ENCODE measurements at regions not wholly inside any gene's neighbourhood (a gene's known extent, or its start where the extent isn't known, plus 50 kb on each side); places are given as distances from the start of the nearest gene placed in this dataset.

DNA sequence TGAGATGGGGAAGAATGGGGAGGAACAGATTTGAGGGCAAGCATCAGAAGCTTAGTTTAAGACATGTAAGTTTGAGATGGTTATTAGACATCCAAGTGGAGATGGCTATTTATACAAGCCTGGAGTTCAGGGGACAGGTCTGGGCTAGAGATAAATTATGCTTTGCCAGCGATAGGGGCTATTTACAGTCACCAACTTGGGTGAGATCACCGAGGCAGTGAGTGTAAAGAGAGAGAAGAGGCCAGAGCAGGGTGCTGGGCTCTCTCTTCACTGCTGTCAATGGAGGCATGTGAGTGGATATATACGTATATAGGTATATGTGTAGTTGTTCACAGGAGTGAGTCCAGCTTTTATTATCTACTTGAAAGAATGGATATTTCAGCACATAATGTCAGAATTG, 81.0 kb downstream of the QPCT start:
- no peak for DNase-seq

DNA sequence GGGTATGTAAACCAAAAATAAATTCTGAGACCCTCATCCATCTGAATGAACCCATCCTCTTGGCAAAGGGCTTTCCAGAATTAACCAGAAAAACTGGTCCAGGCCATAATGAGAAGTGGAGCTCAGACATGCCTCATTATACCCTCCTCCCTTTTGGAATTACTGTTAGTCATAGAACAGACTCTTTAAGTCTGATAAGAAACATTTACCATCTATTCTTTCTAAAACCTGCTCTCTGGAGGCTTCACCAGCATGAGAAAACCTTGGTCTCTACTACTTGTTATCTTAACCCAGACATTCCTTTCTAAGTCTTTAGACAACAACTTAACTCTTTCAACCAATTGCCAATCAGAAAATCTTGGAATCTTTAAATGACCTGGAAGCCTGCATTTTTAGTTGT, 82.8 kb downstream of the QPCT start:
- DNase-seq = no peak

DNA sequence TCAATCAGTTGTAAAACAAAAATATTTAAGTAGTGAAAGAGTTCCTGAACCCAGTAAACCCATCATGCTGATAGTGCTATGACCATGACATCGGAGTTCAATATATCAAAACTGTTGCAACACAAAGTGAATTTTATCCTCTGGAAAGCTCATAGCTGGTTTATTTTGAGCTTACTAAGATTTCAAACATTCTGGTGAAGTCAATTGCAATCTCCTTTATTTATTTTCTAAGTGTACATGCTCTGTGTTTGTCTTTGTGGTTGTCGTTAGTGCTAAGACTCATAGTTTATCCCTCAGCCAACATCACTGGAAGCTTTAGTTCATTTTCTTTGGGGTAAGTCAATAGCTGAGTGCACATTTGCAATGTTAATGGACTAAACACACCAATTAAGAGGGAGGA, 91.9 kb downstream of the QPCT start:
- DNase-seq = no peak

DNA sequence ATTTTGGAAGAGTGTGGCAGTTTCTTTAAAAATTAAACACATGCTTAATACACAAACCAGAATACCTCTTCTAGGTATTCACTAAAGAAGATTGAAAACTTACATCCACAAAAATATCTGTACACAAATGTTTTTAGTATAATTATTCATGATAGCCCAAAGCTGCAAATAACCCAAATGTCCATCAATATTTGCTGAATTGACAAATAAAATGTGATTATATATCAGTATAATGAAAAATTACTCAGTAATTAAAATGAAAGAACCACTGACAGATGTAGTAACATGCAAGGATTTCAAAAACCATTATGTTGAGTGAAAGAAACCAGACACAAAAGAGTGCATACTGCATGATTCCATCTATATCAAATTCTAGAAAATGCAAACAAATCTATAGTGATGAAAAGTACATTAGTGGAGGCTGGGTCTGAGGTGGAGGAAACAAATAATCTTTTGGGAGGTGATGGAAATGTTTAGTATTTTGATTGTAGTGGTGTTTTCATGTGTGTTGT, 94.8 kb downstream of the QPCT start:
- DNase-seq = no peak

DNA sequence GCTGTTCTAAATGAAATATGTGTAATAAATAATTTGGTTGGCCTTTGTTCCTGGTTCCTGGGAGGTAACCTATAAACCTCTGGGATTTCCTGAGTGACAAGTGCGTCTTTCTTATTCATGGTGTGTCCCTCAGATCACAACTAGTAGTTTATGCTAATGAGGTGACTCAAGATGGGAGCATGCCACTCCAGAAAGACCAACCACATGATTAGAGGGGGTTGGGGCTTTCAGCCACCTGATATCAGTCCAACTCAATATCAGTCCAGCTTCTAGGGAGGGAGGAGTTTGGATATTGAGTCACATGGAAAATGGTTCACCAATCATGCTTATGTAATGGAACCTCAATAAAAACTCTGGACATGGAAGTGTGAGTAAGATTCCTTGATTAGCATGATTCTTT, 96.6 kb downstream of the QPCT start:
- DNase-seq = no peak

DNA sequence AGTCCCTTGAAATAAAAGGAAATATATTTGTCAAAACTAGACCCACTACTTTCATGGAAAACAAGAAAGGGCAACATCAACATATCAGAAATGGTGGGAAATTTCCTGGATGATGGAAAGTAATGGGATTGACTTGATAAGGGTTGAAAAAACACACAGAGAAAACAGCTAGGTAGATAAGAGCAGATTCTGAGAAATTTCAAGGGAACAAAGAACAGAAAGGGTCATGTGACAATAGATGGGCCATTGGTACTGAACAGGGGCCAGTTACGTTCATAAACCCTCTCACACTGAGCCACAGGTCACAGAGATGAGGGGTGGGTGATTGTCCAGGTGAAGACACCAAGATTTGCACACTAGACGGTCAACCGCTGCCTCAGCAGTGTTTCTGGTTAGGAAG, 98.7 kb downstream of the QPCT start:
- no peak for DNase-seq

DNA sequence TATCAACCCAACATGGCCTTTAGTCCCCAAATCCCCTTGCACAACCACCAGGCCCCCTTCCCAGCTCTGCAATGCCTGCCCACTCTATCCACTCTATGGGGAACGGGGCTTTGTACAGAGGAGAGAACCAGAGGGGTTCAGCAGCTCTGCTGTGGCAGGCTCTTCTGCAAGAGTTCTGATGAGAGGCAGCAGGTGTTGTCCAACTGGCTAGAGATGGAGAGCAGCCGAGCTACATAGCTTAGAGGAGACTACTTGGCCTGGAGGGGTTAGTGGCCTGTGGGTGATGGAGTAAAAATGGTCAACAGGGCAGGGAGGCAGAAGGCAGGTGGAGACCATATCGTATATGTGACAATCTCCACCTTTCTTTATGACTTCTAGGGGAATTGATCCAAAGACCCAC, 103.0 kb downstream of the QPCT start:
- DNase-seq = no peak

DNA sequence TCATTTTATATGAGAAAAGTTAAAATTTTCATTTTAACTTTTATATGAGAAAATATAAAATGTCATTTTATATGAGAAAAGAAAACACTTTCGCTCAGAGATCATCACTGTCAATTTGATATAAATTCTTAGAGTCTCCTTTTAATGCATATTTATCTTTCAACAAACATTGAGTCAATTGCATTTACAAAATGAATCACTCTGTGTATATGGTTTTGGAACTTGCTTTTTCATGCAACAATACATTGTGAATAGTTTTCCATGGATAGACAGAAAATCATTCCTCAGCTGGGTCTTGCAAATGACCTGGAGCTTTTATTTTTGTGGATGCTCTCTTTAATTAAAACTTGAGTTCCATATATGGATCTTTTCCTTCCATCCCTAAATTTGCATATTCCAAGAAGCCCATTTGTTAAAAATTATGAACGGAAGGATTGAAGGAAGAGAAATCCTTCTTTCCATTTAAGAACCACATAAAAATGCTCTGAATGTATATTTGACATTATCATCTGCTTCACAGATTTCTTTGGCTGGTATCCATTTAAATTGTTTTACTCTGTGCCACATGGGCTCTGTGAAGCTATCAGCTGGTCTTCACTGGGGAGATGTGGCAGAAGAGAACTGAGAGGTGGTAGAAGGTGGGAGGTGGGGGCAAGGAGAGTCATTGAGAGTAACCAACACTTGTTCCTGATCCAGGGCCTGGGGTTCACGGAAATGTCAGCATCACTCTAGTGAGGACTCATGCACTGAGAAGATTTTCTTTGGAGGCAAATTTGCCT, 104.1 kb downstream of the QPCT start:
- DNase-seq = no peak

DNA sequence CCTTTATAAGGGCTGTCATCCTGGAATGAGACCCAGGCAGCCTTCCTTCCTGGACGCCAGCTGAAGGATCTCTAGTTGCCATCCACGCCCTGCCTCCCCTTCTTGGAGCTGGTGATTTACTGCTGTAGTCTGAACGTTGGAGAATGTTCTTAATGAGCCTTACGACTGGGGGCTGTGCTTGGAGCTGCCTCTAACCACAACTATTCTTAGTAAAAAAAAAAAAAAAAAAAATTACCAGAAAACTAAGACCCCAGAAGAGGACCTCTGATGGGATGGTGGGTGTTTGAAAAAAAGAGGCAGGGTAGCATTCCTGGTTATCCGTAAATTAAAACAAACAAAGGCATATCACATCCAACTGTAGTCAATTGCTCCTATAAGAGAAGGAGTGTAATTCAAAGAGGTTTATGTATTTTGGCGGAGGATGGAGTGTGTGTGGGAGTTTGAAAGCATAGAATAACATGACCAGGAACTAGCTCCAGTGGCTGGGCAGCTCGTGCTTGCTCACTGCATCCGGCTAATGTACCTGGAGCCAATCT, 105.4 kb downstream of the QPCT start:
- DNase-seq = no peak

DNA sequence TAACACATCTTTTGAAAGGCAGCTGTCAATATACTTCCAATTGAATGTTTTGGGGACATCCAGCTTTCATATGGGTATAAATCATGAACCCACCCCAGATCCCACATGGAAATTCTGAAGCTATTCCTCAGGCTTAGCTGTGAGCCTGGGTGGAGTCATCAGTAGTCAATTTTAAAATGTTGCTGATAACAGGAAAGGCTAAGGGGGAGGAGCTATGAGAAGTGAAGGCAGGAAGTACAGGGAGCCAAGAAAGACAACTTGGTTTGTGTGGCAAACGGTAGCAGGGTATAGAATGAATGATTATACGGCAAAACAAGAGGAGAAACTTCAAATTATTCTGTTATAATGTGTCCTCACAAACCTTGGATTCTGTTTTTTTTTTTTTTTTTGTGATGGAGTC, 108.6 kb downstream of the QPCT start:
- DNase-seq = no peak

DNA sequence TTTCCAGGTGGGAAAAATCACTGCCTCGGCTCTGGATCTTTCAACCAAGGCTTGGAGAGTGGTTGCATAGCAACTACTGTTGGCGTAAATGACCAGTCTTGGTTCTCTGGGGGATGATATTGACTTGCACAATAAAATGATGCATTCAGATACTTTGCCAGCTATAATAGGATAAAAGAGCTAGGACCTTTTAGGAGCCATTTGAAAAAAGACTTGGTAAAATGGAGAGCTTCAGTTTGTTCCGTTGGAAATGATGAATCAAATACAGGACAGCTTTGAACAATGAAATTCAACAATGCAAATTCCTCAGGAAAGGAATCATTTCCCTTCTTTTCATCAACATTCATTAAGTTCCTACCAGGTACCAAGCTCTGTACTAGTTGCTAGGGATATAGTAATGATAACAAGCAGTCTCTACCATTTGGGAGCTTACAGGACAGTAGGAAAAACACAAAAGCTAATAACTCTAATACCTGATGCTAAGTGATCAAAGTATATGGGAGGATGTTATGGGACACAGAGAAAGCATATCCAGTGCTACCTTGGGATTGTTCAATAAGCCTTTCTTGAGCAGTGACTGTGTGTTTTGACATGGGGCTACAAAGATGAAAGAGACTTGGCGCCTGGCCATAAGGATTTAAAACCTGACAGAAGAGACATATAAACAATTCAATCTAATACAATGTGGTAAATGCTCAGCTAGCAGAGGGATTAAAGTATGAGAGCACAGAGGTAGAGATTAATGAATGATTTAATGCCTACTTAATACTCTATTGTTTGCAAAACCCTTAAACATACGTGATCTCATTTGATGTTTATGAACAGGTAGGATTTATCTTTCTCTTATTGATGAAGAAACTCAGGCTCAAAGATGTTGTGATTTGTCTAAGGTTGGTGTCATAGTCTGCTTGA, 110.7 kb downstream of the QPCT start:
- DNase-seq = no peak

DNA sequence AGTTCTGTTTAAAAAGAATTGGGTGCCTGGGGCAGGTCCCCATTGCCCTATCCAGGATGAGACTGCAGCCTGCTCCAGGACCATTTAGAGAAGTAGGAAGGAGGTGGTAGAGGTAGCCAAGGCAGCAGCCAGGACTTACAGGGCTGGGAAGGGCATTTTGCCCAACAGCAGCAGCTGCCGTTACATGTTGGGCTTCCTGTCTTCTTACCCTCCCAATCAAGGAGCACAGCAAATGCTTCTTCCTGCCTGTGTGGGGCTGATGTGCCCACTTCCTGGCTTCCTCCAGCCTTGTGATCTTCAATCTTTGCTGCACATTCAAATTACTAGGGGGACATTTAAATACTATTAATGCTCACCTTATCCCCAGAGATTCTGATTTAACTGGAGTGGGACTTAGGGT, 112.0 kb downstream of the QPCT start:
- no peak for DNase-seq

DNA sequence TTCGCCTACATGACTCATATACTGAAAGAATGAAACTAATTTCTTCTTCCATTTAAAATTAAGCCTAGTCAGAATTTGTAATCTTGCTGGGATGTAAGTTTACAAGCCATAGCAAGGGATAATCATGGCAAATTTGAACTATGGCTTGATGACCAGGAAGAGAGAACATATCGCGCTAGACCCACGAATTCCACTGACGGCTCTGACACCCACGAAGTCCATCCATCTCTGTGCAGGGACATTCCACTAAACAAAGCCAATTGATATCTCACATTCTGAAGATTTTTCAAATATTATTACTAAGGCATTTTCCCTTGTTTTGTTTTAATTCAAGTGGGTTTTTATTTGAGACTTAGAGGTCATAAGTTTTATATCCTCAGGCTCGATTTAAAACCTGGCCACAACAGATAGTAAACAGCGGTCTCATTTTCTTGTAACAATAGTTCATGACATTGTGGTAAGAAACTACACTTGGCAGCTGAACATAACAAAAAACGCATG, 113.0 kb downstream of the QPCT start:
- no peak for DNase-seq

DNA sequence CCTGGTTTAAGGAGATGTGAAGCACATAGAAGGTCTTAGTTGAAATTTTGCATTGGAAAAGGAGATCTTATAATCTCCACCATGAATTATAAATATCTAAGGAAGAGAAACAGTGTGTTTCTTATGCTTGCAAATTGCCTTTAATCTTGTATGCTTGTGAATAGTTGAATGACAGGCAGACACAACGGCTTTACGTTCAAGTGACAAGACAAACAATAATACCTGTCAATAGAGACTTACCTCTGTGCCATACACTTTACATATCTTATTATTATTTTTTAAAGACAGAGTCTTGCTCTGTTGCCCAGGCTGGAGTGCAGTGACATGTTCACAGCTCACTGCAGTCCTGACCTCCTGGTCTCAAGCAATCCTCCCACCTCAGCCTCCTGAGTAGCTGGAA, 113.7 kb downstream of the QPCT start:
- DNase-seq = no peak

DNA sequence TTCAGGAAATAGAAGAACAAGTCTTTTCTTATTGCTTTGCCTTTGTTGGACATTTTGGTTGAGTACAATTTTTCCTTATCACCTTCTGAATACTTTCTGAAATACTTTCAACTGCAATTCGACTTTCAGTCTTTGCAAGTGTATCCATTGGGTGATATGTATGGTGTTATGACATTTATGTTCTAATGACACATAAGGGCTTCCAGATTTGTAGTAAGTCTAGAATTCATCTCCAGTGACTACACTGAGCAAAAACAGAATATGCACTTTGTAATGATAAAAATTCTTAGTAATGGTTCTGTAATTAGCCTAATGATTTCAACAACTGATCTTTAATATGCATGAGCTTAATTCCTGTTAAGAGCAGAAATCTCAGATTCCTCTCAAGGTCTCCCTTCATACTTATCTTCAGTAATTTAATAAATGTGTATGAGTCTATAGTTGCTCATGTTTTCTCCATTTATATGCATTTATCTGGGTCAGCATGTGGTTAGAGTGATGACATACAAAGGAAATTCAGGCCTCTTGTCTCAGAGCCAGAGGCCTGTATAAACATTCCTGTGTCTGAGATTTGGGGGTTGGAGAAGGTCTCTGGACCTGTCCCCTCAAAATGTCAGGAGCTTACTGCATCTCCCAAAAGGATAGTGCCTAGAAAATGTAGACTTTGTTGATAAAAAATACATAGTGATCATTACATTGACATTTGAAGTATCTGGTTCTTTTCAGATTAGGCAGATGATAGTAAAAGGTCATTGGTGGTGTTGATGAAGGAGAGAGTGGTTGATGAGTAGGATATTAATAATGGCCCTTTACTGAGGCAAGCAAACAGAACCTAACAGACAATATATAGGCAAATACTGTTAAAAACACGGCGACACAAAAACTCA, 114.9 kb downstream of the QPCT start:
- no peak for DNase-seq

DNA sequence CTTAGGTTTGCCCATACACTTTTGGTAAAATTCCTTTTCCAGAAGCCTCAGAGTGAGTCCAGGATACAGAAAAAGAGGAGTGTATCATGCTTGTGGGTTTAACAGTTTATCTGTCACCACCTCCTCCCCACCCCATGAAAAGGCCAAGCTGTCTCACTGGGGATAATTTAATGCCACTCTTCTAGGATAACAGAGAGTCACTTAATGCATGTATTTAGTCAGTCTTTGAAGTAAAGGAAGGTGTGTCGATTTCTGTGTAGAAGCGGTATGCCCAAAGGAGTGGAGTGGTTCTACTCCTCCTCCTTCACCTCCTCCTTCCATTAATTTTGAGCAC, 116.4 kb downstream of the QPCT start:
- no peak for DNase-seq

DNA sequence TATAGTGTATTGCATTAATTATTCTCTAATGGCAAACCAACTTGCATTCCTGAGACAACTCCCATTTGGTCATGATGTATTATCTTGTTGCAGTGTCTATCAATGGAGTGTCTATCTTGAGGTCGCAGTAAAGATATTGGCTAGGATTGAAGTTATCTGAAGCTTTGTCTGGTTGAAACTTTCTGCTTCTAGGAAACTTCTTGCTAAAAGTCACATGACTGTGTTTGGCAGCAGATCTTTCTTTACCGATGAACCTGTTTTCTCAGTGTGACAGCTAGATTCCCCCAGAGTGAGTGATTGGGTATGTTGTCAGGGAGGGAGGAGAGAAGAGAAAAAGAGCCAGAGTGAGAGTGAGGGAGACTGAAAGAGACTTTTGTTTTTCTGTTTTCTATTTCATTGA, 119.6 kb downstream of the QPCT start:
- no peak for DNase-seq

DNA sequence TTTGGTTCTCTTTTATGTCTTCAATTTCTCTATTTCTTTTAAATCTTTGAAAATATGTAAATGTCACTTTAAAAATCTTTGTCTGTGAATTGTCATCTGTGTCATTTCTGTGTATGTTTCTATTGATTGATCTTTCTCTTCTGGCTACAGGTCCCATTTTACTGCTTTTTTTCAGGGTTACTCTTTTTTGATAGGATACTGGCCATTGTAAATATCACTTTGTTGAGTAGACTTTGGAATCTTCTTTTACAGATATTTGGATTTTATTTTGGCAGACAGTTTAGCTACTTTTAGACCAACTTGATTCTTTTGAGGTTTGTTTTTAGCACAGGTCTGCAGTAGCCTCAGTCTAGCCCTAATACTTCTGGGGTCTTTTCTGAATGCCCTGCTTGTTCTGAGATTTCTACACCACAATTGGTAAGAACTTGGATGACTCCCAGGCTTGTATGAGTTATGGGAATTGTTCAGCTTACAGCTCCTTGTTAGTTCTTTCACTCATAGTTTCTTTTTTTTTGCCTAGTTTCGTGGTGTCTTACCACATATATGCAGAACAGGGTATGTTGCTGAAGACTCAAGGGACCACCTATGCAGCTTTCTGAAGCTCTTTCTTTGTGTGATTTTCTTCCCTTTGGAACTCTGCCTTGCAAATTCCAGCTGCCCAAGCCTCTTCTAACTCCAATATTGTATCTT, 122.2 kb downstream of the QPCT start:
- DNase-seq = no peak

DNA sequence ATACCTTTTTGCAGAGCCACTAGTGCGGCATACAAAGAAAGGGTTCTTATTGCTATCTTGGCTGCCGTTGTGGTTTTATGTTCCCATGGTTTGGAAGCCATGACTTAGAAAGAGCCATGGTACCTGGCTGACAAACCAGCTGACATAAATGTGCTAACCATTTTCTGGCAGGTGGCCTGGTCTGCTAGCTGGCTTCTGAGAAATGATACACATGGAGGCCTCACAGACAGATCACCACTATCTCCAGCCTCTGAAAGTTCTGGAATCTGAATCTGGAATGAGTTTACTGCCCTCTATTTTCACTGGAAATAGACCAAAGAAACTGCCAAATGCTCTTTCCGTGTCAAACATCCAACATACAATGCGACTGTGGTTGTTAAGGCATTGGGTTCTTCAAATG, 123.7 kb downstream of the QPCT start:
- no peak for DNase-seq

DNA sequence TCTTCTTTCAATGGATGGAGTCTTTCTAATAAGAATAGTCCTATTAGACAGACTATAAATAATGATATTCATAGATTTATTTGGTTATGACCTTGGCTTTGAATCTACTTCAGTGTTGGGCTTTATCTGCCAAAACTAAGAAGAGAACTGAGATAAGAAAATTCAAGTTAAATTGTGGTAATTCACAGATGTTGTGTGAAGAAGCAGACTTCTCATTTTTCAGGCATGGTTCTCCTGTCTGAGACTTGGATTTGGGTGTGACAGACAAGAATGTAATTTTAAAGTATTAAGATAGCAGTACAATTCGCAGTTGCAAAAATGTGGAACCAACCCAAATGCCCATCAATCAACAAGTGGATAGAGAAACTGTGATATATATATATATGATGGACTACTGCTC, 124.7 kb downstream of the QPCT start:
- no peak for DNase-seq

DNA sequence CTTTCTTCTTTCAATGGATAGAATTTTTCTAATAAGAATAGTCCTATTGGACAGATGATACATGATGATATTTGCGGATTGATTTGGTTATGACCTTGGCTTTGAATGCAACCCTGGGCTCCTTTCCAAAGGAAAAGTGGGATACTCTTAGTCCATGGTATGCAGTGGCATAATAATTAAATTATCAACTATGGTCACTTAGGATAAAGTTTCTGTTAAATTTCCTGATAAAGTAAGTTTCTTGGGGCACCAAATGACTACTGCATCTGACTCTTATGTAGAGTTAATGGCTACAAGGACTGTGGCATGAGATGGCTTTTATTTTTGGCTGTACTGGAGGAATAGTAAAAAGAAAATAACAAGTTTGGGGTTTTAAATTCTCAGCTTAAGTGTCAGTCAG, 126.7 kb downstream of the QPCT start:
- no peak for DNase-seq

DNA sequence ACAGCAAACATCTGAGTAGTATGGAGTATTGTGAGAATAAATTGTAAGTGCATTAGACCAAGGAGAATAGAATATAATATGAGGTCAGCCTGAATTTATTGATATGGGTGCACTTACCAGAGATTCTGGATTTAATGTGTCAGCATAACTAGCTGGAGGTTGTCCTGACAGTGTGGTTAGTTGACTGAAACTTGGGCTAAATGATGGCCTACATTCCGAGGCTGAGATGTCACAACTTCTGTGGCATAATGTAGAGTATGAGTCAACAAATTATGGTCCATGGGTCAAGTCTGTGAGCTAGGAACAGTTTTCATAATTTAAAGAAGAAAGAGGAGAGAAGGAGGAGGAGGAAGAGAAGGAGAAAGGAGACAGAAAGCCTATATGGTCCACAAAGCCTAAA, 127.6 kb downstream of the QPCT start:
- no peak for DNase-seq

Data from NCI-H774 (cell line).